Nephron progenitor cell (in vitro differentiated cells): ENCODE measurements at regions not wholly inside any gene's neighbourhood (a gene's known extent, or its start where the extent isn't known, plus 50 kb on each side); places are given as distances from the start of the nearest gene placed in this dataset.

Source experiments
- DNase-seq: peaks from one replicate; pipeline ENCODE4 v3.0.0; 2021
- H3K27ac Mint-ChIP-seq: 2 replicates; pipeline ENCODE4 v1.8.0; 2021; ENCODE audit warnings: mild to moderate bottlenecking, moderate library complexity, mixed read lengths
- H3K27me3 Mint-ChIP-seq: 2 replicates; pipeline ENCODE4 v1.8.0; 2021; ENCODE audit warnings: mild to moderate bottlenecking, low read depth, mixed read lengths; ENCODE audit not compliant: poor library complexity
- H3K36me3 Mint-ChIP-seq: 2 replicates; pipeline ENCODE4 v1.8.0; 2021; ENCODE audit warnings: low read depth, mixed read lengths
- H3K4me1 Mint-ChIP-seq: 2 replicates; pipeline ENCODE4 v1.8.0; 2021; ENCODE audit warnings: mixed read lengths
- H3K4me3 Mint-ChIP-seq: 2 replicates; pipeline ENCODE4 v1.8.0; 2021; ENCODE audit warnings: mild to moderate bottlenecking, moderate library complexity, mixed read lengths
- H3K9me3 Mint-ChIP-seq: 2 replicates; pipeline ENCODE4 v1.8.0; 2021; ENCODE audit warnings: mild to moderate bottlenecking, moderate library complexity, mixed read lengths
- CTCF ChIP-seq: fragments of 200-600 bp; sonication (generic); IDR thresholded peaks from 2 replicates; pipeline ENCODE4 v1.5.0; 2021; ENCODE audit warnings: antibody characterized with exemption

- H3K4me1 Mint-ChIP-seq, result peaks cover 63% of the 10 kb centered on the region
- no peaks in the 10 kb centered on the region for H3K36me3 Mint-ChIP-seq
- no peak overlapping the region for H3K4me3 Mint-ChIP-seq
- DNase-seq, result no peak
- no peak for TF ChIP-seq CTCF
- H3K27me3 Mint-ChIP-seq, result peaks cover 14% of the 10 kb centered on the region
- no peaks in the 10 kb centered on the region for H3K9me3 Mint-ChIP-seq
- peak overlapping the region; percentile 40 for H3K27ac Mint-ChIP-seq
Measured at GRCh38 chr6:33902457-33902853, 98.7 kb upstream of the MLN start.

- H3K9me3 Mint-ChIP-seq, result no peaks in the 10 kb centered on the region
- DNase-seq, result no peak
- peaks cover 14% of the 10 kb centered on the region for H3K27me3 Mint-ChIP-seq
- H3K4me1 Mint-ChIP-seq, result peaks cover 62% of the 10 kb centered on the region
- H3K4me3 Mint-ChIP-seq, result no peak overlapping the region
- H3K36me3 Mint-ChIP-seq, result no peaks in the 10 kb centered on the region
- no peak for TF ChIP-seq CTCF
- H3K27ac Mint-ChIP-seq, result no peak overlapping the region
Measured at GRCh38 chr6:33901822-33902456, 98.1 kb upstream of the MLN start.

GRCh38 chr6:33898771-33899170 is 95.0 kb upstream of the MLN start:
- Mint-ChIP-seq H3K9me3 (no peaks in the 10 kb centered on the region), H3K27me3 (peaks cover 3% of the 10 kb centered on the region), H3K27ac (no peak overlapping the region), H3K4me3 (no peak overlapping the region), H3K4me1 (peaks cover 52% of the 10 kb centered on the region), H3K36me3 (no peaks in the 10 kb centered on the region)
- DNase-seq, result no peak
- TF ChIP-seq CTCF, result no peak

- Mint-ChIP-seq H3K27ac (peak overlapping the region; percentile 47), H3K4me3 (no peak overlapping the region)
- TF ChIP-seq CTCF, result no peak
Measured at GRCh38 chr6:33897189-33897780, 93.5 kb upstream of the MLN start.

GRCh38 chr6:33896391-33897188 is 92.8 kb upstream of the MLN start:
- no peaks in the 10 kb centered on the region for H3K27me3 Mint-ChIP-seq
- no peak for TF ChIP-seq CTCF
- H3K4me3 Mint-ChIP-seq, result no peak overlapping the region
- H3K9me3 Mint-ChIP-seq, result no peaks in the 10 kb centered on the region
- no peak for DNase-seq
- H3K36me3 Mint-ChIP-seq, result no peaks in the 10 kb centered on the region
- peak overlapping the region; percentile 47 for H3K27ac Mint-ChIP-seq
- H3K4me1 Mint-ChIP-seq, result peaks cover 45% of the 10 kb centered on the region

More at GRCh38 chr6:33897189-33897780, 93.5 kb upstream of the MLN start:
- H3K27me3 Mint-ChIP-seq, result no peaks in the 10 kb centered on the region
- no peaks in the 10 kb centered on the region for H3K9me3 Mint-ChIP-seq
- H3K4me1 Mint-ChIP-seq, result peaks cover 45% of the 10 kb centered on the region
- no peaks in the 10 kb centered on the region for H3K36me3 Mint-ChIP-seq
- no peak for DNase-seq
